ENCODE measurements at regions not wholly inside any gene's neighbourhood (a gene's known extent, or its start where the extent isn't known, plus 50 kb on each side); places are given as distances from the start of the nearest gene placed in this dataset.
A peak's percentile ranks its signal among the peaks of the same experiment; 100 is the strongest.

GRCh38 chr9:129356871-129357772 lies 179.1 kb upstream of the IER5L start:
- Mint-ChIP-seq H3K27me3 (peaks cover 4% of the 10 kb centered on the region), H3K4me3 (no peak overlapping the region), H3K36me3 (ENCODE audit: low read depth) (no peaks in the 10 kb centered on the region), H3K9me3 (peaks cover 18% of the 10 kb centered on the region), H3K4me1 (ENCODE audit: low read depth) (peaks cover 23% of the 10 kb centered on the region), H3K27ac (no peak overlapping the region)
- intact Hi-C loops (cut with micrococcal nuclease) = no loop called here

- peaks cover 34% of the 10 kb centered on the region for H3K4me1 Mint-ChIP-seq (ENCODE audit: low read depth)
- no peak overlapping the region for H3K27ac Mint-ChIP-seq
- H3K36me3 Mint-ChIP-seq (ENCODE audit: low read depth) = no peaks in the 10 kb centered on the region
- intact Hi-C loops (cut with micrococcal nuclease) = no loop called here
- H3K9me3 Mint-ChIP-seq = peaks cover 18% of the 10 kb centered on the region
- H3K27me3 Mint-ChIP-seq = peaks cover 4% of the 10 kb centered on the region
- H3K4me3 Mint-ChIP-seq = no peak overlapping the region
Measured at GRCh38 chr9:129355631-129356030, 177.6 kb upstream of the IER5L start.

DNA sequence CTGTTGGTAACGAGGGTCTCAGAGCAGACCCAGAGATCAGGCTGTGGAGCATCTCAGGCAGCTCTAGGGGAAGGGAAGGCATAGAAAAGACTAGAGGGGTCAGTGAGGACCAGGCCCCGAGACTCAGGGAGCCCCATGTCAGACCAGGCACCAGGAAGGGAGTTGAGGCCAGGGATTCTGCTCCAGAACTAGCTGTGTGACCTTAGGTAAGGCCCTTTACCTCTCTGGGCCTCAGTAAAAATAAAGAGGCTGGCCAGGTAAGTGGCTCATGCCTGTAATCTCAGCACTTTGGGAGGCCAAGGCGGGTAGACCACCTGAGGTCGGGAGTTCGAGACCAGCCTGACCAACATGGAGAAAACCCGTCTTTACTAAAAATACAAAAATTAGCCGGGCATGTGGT lies 176.4 kb upstream of the IER5L start:
- peaks cover 4% of the 10 kb centered on the region for H3K27me3 Mint-ChIP-seq
- no peaks in the 10 kb centered on the region for H3K36me3 Mint-ChIP-seq (ENCODE audit: low read depth)
- H3K4me1 Mint-ChIP-seq (ENCODE audit: low read depth) = peaks cover 44% of the 10 kb centered on the region
- H3K9me3 Mint-ChIP-seq = peaks cover 18% of the 10 kb centered on the region
- intact Hi-C loops (cut with micrococcal nuclease) = no loop called here
- H3K27ac Mint-ChIP-seq = peak overlapping the region; percentile 26
- H3K4me3 Mint-ChIP-seq = no peak overlapping the region

GRCh38 chr9:129353697-129354336 lies 175.8 kb upstream of the IER5L start:
- H3K9me3 Mint-ChIP-seq = peaks cover 18% of the 10 kb centered on the region
- intact Hi-C loops (cut with micrococcal nuclease) = no loop called here
- H3K4me1 Mint-ChIP-seq (ENCODE audit: low read depth) = peaks cover 45% of the 10 kb centered on the region
- H3K36me3 Mint-ChIP-seq (ENCODE audit: low read depth) = no peaks in the 10 kb centered on the region
- H3K27ac Mint-ChIP-seq = peak overlapping the region; percentile 26
- H3K4me3 Mint-ChIP-seq = no peak overlapping the region
- H3K27me3 Mint-ChIP-seq = peaks cover 2% of the 10 kb centered on the region

- Mint-ChIP-seq H3K4me1 (ENCODE audit: low read depth) (peaks cover 53% of the 10 kb centered on the region), H3K4me3 (peak overlapping the region; percentile 85), H3K27ac (peak overlapping the region; percentile 85), H3K9me3 (peaks cover 18% of the 10 kb centered on the region), H3K36me3 (ENCODE audit: low read depth) (no peaks in the 10 kb centered on the region), H3K27me3 (peaks cover 2% of the 10 kb centered on the region)
- intact Hi-C loops (cut with micrococcal nuclease) = no loop called here
Measured at GRCh38 chr9:129352146-129352865, 174.2 kb upstream of the IER5L start.

DNA sequence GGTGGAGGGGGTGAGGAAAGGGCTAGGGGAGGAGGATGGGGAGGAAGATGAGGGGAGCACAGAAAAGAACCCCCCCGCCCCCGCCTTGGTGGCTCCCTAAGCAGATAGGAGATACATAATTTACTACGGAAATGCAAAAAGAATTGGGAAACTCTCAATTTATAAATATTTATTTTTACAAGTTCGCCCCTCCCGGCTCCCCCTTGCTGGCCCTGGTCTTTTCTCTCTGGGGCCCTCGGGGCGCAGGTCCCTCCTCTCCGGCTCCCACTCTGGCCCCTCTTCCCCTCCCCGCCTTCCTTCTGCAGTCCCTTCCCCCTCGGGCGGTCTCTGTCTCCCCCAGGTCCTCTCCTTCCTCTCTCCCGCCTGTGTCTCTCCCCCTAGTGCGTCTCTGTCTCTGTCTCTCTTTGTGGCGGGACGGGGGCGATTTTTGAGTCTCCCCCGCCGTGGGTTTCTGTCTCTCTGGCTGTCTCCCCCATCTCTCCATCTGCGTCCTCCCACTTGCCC lies 173.6 kb upstream of the IER5L start:
- Mint-ChIP-seq H3K4me3 (peak overlapping the region; percentile 85), H3K36me3 (ENCODE audit: low read depth) (no peaks in the 10 kb centered on the region), H3K4me1 (ENCODE audit: low read depth) (peaks cover 59% of the 10 kb centered on the region), H3K27me3 (peaks cover 2% of the 10 kb centered on the region), H3K27ac (peak overlapping the region; percentile 85), H3K9me3 (peaks cover 18% of the 10 kb centered on the region)
- intact Hi-C loops (cut with micrococcal nuclease) = no loop called here

DNA sequence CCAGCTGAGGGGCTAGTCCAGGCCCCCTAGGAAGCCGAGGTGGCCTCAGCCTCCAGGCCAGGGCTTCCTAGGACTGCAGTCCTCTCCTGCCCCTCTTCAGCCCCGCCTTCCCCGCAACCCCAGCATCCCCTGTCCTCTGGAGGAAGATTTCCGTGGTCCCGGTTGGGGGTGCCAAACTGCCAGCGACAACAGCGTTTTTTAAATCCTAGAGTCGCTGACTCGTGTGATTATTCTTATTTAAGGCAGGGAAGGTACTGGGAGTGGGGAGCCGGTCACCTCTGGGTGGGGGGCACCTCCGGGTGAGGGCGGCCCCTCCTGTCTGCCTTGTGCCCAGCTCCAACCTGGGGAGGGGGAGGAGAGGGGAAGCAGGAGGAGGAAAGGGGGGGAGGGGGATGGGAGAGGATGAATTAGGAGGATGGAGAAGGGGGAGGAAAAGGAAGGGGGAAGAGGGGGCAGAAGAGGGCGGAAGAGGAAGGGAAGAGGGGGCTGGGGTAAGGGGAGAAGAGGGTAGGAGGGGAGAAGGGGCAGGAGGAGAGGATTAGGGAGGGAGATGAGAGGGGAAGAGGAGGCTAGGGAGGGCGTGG lies 173.1 kb upstream of the IER5L start:
- Mint-ChIP-seq H3K36me3 (ENCODE audit: low read depth) (no peaks in the 10 kb centered on the region), H3K27ac (peak overlapping the region; percentile 85), H3K27me3 (no peaks in the 10 kb centered on the region), H3K4me1 (ENCODE audit: low read depth) (peaks cover 64% of the 10 kb centered on the region), H3K9me3 (peaks cover 14% of the 10 kb centered on the region), H3K4me3 (peak overlapping the region; percentile 85)
- intact Hi-C loops (cut with micrococcal nuclease) = no loop called here

DNA sequence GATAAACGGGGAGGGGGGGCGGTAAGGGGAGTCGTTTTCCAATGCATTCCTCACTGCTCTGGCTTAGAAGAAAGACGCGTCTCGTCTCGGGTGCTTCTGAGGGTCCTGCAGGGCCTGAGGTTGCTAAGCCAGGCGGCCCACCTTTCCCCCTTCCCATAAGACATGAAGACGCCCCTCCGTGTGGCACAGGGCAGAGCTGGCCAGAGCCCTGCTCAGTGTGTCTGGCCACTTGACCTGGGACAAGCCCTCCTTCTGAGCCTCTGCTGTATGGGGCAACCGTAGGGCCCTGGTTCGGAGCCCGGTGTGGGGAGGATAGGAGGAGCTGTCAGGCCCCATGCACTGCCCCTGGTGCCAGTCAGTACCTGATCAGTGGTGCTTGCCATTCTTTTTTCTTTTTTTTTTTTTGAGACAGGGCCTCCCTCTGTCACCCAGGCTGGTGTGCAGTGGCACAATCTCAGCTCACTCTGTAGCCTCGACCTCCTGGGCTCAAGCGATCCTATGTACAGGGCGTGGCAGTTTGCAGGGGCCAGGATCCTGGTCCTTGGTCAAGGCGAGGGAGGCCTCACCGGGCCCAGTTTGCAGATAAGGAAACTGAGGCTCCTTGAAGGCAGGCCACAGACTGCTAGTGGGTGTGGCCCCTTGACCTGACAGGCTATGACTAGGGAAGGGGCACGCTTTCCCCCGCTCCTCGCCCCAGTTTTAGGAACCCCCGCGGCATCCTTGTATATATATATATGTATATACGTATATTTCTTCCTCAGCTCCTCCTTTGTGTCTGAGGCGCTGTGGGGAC lies 172.3 kb upstream of the IER5L start:
- intact Hi-C loops (cut with micrococcal nuclease) = no loop called here
- no peak overlapping the region for H3K4me3 Mint-ChIP-seq
- H3K36me3 Mint-ChIP-seq (ENCODE audit: low read depth) = no peaks in the 10 kb centered on the region
- no peak overlapping the region for H3K27ac Mint-ChIP-seq
- no peaks in the 10 kb centered on the region for H3K27me3 Mint-ChIP-seq
- peaks cover 5% of the 10 kb centered on the region for H3K9me3 Mint-ChIP-seq
- H3K4me1 Mint-ChIP-seq (ENCODE audit: low read depth) = peaks cover 72% of the 10 kb centered on the region

DNA sequence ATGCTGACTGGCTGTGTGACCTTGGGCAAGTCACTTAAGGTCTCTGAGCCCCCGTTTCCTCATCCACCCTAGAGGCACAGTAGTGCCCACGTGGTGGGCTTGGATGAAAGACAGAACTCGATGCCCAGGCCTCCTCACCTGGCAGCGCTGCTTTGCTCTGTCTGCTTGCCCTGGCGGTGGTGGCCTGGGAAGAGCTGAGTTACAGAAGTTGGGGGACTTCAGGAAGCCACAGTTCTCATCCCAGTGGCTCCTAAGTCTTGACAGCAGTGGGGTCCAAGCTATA lies 171.5 kb upstream of the IER5L start:
- Mint-ChIP-seq H3K27ac (peak overlapping the region; percentile 86), H3K27me3 (no peaks in the 10 kb centered on the region), H3K4me1 (ENCODE audit: low read depth) (peaks cover 80% of the 10 kb centered on the region), H3K4me3 (no peak overlapping the region), H3K9me3 (no peaks in the 10 kb centered on the region), H3K36me3 (ENCODE audit: low read depth) (no peaks in the 10 kb centered on the region)
- intact Hi-C loops (cut with micrococcal nuclease) = no loop called here

- intact Hi-C loops (cut with micrococcal nuclease) = no loop called here
- Mint-ChIP-seq H3K4me3 (no peak overlapping the region), H3K9me3 (no peaks in the 10 kb centered on the region), H3K36me3 (ENCODE audit: low read depth) (no peaks in the 10 kb centered on the region), H3K27ac (peak overlapping the region; percentile 86), H3K27me3 (no peaks in the 10 kb centered on the region), H3K4me1 (ENCODE audit: low read depth) (peaks cover 81% of the 10 kb centered on the region)
Measured at GRCh38 chr9:129348890-129349664, 171.0 kb upstream of the IER5L start.

DNA sequence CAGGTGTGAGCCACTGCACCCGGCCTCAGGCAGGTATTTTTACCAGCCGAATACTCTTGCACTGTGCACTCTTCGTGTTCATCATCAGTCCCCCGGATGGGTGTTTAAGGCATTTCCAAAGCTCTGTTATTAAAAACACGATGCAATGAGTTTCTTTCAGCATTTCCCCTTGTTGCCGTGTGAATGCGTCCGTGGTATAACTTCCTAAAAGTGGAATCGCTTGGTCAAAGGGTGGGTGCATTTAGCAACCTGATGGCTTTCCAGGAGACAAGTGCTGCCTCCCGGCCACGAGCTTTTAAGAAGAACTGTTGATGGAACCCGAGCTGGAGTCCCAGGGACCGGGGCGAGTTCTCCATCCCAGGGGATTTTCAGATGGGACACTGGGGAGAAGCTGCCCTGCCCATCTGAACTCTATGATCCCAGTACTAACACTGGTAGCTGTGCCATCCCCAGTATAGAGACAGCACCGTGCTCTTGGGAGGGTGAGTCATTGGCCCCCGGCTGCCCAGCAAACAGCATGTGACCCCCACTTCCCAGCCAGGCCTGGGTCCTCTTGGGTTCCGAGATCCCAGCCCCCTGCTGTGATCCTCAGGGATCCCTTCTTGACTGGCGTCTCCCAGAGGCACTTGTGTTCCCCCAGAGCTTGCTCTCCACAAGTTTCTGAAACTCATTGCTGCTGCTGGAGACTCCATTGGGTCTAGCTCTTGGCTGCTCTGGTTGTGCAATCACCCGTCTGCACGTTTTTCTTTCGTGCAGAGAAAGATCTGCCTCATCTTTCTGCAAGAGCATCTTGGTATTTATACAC lies 169.5 kb upstream of the IER5L start:
- Mint-ChIP-seq H3K27me3 (no peaks in the 10 kb centered on the region), H3K36me3 (ENCODE audit: low read depth) (no peaks in the 10 kb centered on the region), H3K27ac (peak overlapping the region; percentile 86), H3K9me3 (no peaks in the 10 kb centered on the region), H3K4me3 (peak overlapping the region; percentile 20), H3K4me1 (ENCODE audit: low read depth) (peaks cover 92% of the 10 kb centered on the region)
- intact Hi-C loops (cut with micrococcal nuclease) = no loop called here

GRCh38 chr9:129346046-129346445 lies 168.0 kb upstream of the IER5L start:
- peaks cover 8% of the 10 kb centered on the region for H3K36me3 Mint-ChIP-seq (ENCODE audit: low read depth)

More at GRCh38 chr9:129346046-129346445, 168.0 kb upstream of the IER5L start:
- intact Hi-C loops (cut with micrococcal nuclease) = no loop called here
- no peak overlapping the region for H3K4me3 Mint-ChIP-seq
- H3K27me3 Mint-ChIP-seq = no peaks in the 10 kb centered on the region
- H3K4me1 Mint-ChIP-seq (ENCODE audit: low read depth) = peaks cover 77% of the 10 kb centered on the region
- H3K9me3 Mint-ChIP-seq = no peaks in the 10 kb centered on the region
- peak overlapping the region; percentile 86 for H3K27ac Mint-ChIP-seq

Data from dendritic cell treated with granulocyte-macrophage colony-stimulating factor and Interleukin-4, amounts not matched to agents 40 ng/mL and 50 ng/mL, for 4 days (primary cell).